ENCODE measurements at regions not wholly inside any gene's neighbourhood (a gene's known extent, or its start where the extent isn't known, plus 50 kb on each side); places are given as distances from the start of the nearest gene placed in this dataset.
"Not testable (repeated sequence)": the region's sequence is repeated elsewhere in the genome, so short reads cannot be mapped to it uniquely, and the experiment has no call there.

- no peaks in the 10 kb centered on the region for H3K27me3 ChIP-seq (replicated peaks in 2 of 5; ENCODE audit: control insufficient read depth in 4 of 5, insufficient read depth in 5 of 5, low read length in 4 of 5)
- H3K4me1 ChIP-seq (ENCODE audit: control extremely low read depth in 1 of 4, control insufficient read depth in 4 of 4, insufficient read depth in 4 of 4, low read length in 3 of 4), result peaks cover 0 to 19% (median 9%) of the 10 kb centered on the region in 4 experiments
- ChIA-PET CTCF (interaction anchor here (0.6 to 1.2 kb wide), 2 partner anchors 14 to 1534 kb away, joined by 3 to 4 read pairs; no protein-coding TSS in a partner anchor), POLR2A (no interaction called here)
- no peak overlapping the region for H3K4me3 ChIP-seq (ENCODE audit: control insufficient read depth in 1 of 7, extremely low read depth in 1 of 7, insufficient read depth in 4 of 7, low read depth in 2 of 7, low read length in 6 of 7)
- no peak for DNase-seq
- H3K36me3 ChIP-seq (ENCODE audit: control insufficient read depth in 4 of 4, insufficient read depth in 4 of 4, low read length in 3 of 4), result no peaks in the 10 kb centered on the region
- 100% methylated on average over 1 of the region's 7 CpGs for WGBS (ENCODE audit: insufficient coverage)
- no peaks in the 10 kb centered on the region for H3K9me3 ChIP-seq (ENCODE audit: control extremely low read depth in 1 of 5, control insufficient read depth in 4 of 5, insufficient read depth in 2 of 5, low read depth in 1 of 5, low read length in 4 of 5)
- H3K27ac ChIP-seq (ENCODE audit: insufficient read depth in 1 of 2, low read depth in 1 of 2, low read length in 2 of 2, poor library complexity in 1 of 2, severe bottlenecking in 2 of 2), result no peak overlapping the region
Observed at GRCh38 chr4:86451560-86452330, 91.9 kb upstream of the MAPK10 start.

- Histone ChIP-seq H3K9me3 (ENCODE audit: control extremely low read depth in 1 of 5, control insufficient read depth in 4 of 5, insufficient read depth in 2 of 5, low read depth in 1 of 5, low read length in 4 of 5) (no peaks in the 10 kb centered on the region), H3K4me1 (ENCODE audit: control extremely low read depth in 1 of 4, control insufficient read depth in 4 of 4, insufficient read depth in 4 of 4, low read length in 3 of 4) (peaks cover 0 to 19% (median 9%) of the 10 kb centered on the region in 4 experiments), H3K27me3 (replicated peaks in 2 of 5; ENCODE audit: control insufficient read depth in 4 of 5, insufficient read depth in 5 of 5, low read length in 4 of 5) (no peaks in the 10 kb centered on the region), H3K4me3 (ENCODE audit: control insufficient read depth in 1 of 7, extremely low read depth in 1 of 7, insufficient read depth in 4 of 7, low read depth in 2 of 7, low read length in 6 of 7) (no peak overlapping the region), H3K36me3 (ENCODE audit: control insufficient read depth in 4 of 4, insufficient read depth in 4 of 4, low read length in 3 of 4) (no peaks in the 10 kb centered on the region), H3K27ac (ENCODE audit: insufficient read depth in 1 of 2, low read depth in 1 of 2, low read length in 2 of 2, poor library complexity in 1 of 2, severe bottlenecking in 2 of 2) (no peak overlapping the region)
- DNase-seq, result no peak
- ChIA-PET CTCF (interaction anchor here (0.6 to 1.2 kb wide), 2 partner anchors 14 to 34 kb away, joined by 3 read pairs; no protein-coding TSS in a partner anchor), POLR2A (no interaction called here)
- 95% methylated on average over 6 of the region's 10 CpGs for WGBS (ENCODE audit: insufficient coverage)
Observed at GRCh38 chr4:86452422-86452891, 92.6 kb upstream of the MAPK10 start.

GRCh38 chr4:86452924-86453531, 93.2 kb upstream of the MAPK10 start:
- Histone ChIP-seq H3K27ac (ENCODE audit: insufficient read depth in 1 of 2, low read depth in 1 of 2, low read length in 2 of 2, poor library complexity in 1 of 2, severe bottlenecking in 2 of 2) (no peak overlapping the region), H3K4me3 (ENCODE audit: control insufficient read depth in 1 of 7, extremely low read depth in 1 of 7, insufficient read depth in 4 of 7, low read depth in 2 of 7, low read length in 6 of 7) (no peak overlapping the region), H3K9me3 (ENCODE audit: control extremely low read depth in 1 of 5, control insufficient read depth in 4 of 5, insufficient read depth in 2 of 5, low read depth in 1 of 5, low read length in 4 of 5) (no peaks in the 10 kb centered on the region), H3K4me1 (ENCODE audit: control extremely low read depth in 1 of 4, control insufficient read depth in 4 of 4, insufficient read depth in 4 of 4, low read length in 3 of 4) (peaks cover 0 to 19% (median 9%) of the 10 kb centered on the region in 4 experiments), H3K36me3 (ENCODE audit: control insufficient read depth in 4 of 4, insufficient read depth in 4 of 4, low read length in 3 of 4) (no peaks in the 10 kb centered on the region), H3K27me3 (replicated peaks in 2 of 5; ENCODE audit: control insufficient read depth in 4 of 5, insufficient read depth in 5 of 5, low read length in 4 of 5) (no peaks in the 10 kb centered on the region)
- WGBS (ENCODE audit: insufficient coverage), result 77% methylated on average over 8 of the region's 11 CpGs
- ChIA-PET CTCF (interaction anchor here (0.6 to 1.5 kb wide), 3 partner anchors 13 to 34 kb away, joined by 3 read pairs; no protein-coding TSS in a partner anchor), POLR2A (no interaction called here)
- DNase-seq, result peak in 2 of 3 donors; percentile 37 to 59

- WGBS (ENCODE audit: insufficient coverage), result 20% methylated on average over 2 of the region's 2 CpGs
- CTCF ChIA-PET, result interaction anchor here (1.5 kb wide), 1 partner anchor 16 kb away, joined by 3 read pairs; no protein-coding TSS in a partner anchor
- DNase-seq, result peak in 1 of 3 donors; percentile 21
Observed at GRCh38 chr4:86453611-86454072, 93.8 kb upstream of the MAPK10 start.

GRCh38 chr4:86461849-86462248, 102.0 kb upstream of the MAPK10 start:
- H3K4me1 ChIP-seq (ENCODE audit: control extremely low read depth in 1 of 4, control insufficient read depth in 4 of 4, insufficient read depth in 4 of 4, low read length in 3 of 4), result no peaks in the 10 kb centered on the region
- DNase-seq, result no peak
- H3K27ac ChIP-seq (ENCODE audit: insufficient read depth in 1 of 2, low read depth in 1 of 2, low read length in 2 of 2, poor library complexity in 1 of 2, severe bottlenecking in 2 of 2), result no peak overlapping the region
- H3K4me3 ChIP-seq (ENCODE audit: control insufficient read depth in 1 of 7, extremely low read depth in 1 of 7, insufficient read depth in 4 of 7, low read depth in 2 of 7, low read length in 6 of 7), result no peak overlapping the region
- WGBS (ENCODE audit: insufficient coverage), result 93% methylated on average over 5 of the region's 5 CpGs
- no peaks in the 10 kb centered on the region for H3K27me3 ChIP-seq (replicated peaks in 2 of 5; ENCODE audit: control insufficient read depth in 4 of 5, insufficient read depth in 5 of 5, low read length in 4 of 5)
- CTCF ChIA-PET, result interaction anchor here (1.1 kb wide), 1 partner anchor 30 kb away, joined by 4 read pairs; no protein-coding TSS in a partner anchor
- no peaks in the 10 kb centered on the region for H3K36me3 ChIP-seq (ENCODE audit: control insufficient read depth in 4 of 4, insufficient read depth in 4 of 4, low read length in 3 of 4)
- POLR2A ChIA-PET, result no interaction called here
- H3K9me3 ChIP-seq (ENCODE audit: control extremely low read depth in 1 of 5, control insufficient read depth in 4 of 5, insufficient read depth in 2 of 5, low read depth in 1 of 5, low read length in 4 of 5), result peaks cover 0 to 6% (median 2%) of the 10 kb centered on the region in 5 experiments

More at GRCh38 chr4:86453611-86454072, 93.8 kb upstream of the MAPK10 start:
- H3K36me3 ChIP-seq (ENCODE audit: control insufficient read depth in 4 of 4, insufficient read depth in 4 of 4, low read length in 3 of 4); H3K9me3 ChIP-seq (ENCODE audit: control extremely low read depth in 1 of 5, control insufficient read depth in 4 of 5, insufficient read depth in 2 of 5, low read depth in 1 of 5, low read length in 4 of 5); H3K27ac ChIP-seq (ENCODE audit: insufficient read depth in 1 of 2, low read depth in 1 of 2, low read length in 2 of 2, poor library complexity in 1 of 2, severe bottlenecking in 2 of 2); H3K4me3 ChIP-seq (ENCODE audit: control insufficient read depth in 1 of 7, extremely low read depth in 1 of 7, insufficient read depth in 4 of 7, low read depth in 2 of 7, low read length in 6 of 7); H3K27me3 ChIP-seq (replicated peaks in 2 of 5; ENCODE audit: control insufficient read depth in 4 of 5, insufficient read depth in 5 of 5, low read length in 4 of 5); POLR2A ChIA-PET: not testable (repeated sequence)
- H3K4me1 ChIP-seq (ENCODE audit: control extremely low read depth in 1 of 4, control insufficient read depth in 4 of 4, insufficient read depth in 4 of 4, low read length in 3 of 4), result peaks cover 0 to 17% (median 7%) of the 10 kb centered on the region in 4 experiments

GRCh38 chr4:86472377-86473019, 112.6 kb upstream of the MAPK10 start:
- WGBS (ENCODE audit: insufficient coverage), result 100% methylated on average over 1 of the region's 1 CpG
- POLR2A ChIA-PET, result no interaction called here
- no peaks in the 10 kb centered on the region for H3K27me3 ChIP-seq (replicated peaks in 2 of 5; ENCODE audit: control insufficient read depth in 4 of 5, insufficient read depth in 5 of 5, low read length in 4 of 5)
- H3K4me1 ChIP-seq (ENCODE audit: control extremely low read depth in 1 of 4, control insufficient read depth in 4 of 4, insufficient read depth in 4 of 4, low read length in 3 of 4), result peaks cover 0 to 5% (median 0%) of the 10 kb centered on the region in 4 experiments
- no peaks in the 10 kb centered on the region for H3K36me3 ChIP-seq (ENCODE audit: control insufficient read depth in 4 of 4, insufficient read depth in 4 of 4, low read length in 3 of 4)
- H3K4me3 ChIP-seq (ENCODE audit: control insufficient read depth in 1 of 7, extremely low read depth in 1 of 7, insufficient read depth in 4 of 7, low read depth in 2 of 7, low read length in 6 of 7), result no peak overlapping the region
- no peak for DNase-seq
- H3K9me3 ChIP-seq (ENCODE audit: control extremely low read depth in 1 of 5, control insufficient read depth in 4 of 5, insufficient read depth in 2 of 5, low read depth in 1 of 5, low read length in 4 of 5), result no peaks in the 10 kb centered on the region
- CTCF ChIA-PET, result no interaction called here
- no peak overlapping the region for H3K27ac ChIP-seq (ENCODE audit: insufficient read depth in 1 of 2, low read depth in 1 of 2, low read length in 2 of 2, poor library complexity in 1 of 2, severe bottlenecking in 2 of 2)
